ENCODE measurements at regions not wholly inside any gene's neighbourhood (a gene's known extent, or its start where the extent isn't known, plus 50 kb on each side); places are given as distances from the start of the nearest gene placed in this dataset.

DNA sequence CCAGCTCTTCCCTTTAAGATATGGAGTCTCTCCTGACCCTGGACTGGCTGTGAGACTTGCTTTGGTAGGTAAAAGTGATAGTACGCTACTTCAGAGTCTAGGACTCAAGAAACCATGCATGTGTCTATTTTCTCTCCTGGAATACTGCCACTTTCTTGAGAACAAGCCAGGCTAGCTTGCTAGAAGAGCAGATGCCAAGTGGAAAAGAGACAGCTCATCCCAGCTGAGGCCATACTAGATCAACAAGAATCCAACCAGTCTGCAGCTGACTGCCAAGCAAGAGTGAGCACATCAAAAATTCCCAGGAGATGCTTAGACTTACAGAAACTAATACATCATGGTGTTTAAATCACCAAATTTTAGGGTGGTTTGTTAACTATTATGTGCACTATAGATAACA, 208.3 kb upstream of the RBMS3 start:
- TF ChIP-seq, protein P1, sequence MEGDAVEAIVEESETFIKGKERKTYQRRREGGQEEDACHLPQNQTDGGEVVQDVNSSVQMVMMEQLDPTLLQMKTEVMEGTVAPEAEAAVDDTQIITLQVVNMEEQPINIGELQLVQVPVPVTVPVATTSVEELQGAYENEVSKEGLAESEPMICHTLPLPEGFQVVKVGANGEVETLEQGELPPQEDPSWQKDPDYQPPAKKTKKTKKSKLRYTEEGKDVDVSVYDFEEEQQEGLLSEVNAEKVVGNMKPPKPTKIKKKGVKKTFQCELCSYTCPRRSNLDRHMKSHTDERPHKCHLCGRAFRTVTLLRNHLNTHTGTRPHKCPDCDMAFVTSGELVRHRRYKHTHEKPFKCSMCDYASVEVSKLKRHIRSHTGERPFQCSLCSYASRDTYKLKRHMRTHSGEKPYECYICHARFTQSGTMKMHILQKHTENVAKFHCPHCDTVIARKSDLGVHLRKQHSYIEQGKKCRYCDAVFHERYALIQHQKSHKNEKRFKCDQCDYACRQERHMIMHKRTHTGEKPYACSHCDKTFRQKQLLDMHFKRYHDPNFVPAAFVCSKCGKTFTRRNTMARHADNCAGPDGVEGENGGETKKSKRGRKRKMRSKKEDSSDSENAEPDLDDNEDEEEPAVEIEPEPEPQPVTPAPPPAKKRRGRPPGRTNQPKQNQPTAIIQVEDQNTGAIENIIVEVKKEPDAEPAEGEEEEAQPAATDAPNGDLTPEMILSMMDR (IDR thresholded peaks at IDR 0.05; ENCODE audit: low read depth, low read length, poor library complexity, severe bottlenecking): no peak
- TF ChIP-seq EZH2phosphoT487 (IDR thresholded peaks at IDR 0.05; ENCODE audit: borderline replicate concordance, low read length): no peak

All from DOHH2 (cell line).